ENCODE measurements at regions not wholly inside any gene's neighbourhood (a gene's known extent, or its start where the extent isn't known, plus 50 kb on each side); places are given as distances from the start of the nearest gene placed in this dataset.
"Not testable (repeated sequence)": the region's sequence is repeated elsewhere in the genome, so short reads cannot be mapped to it uniquely, and the experiment has no call there.

- not testable (repeated sequence) for TF ChIP-seq CTCF, POLR2AphosphoS5, POLR2A (IDR thresholded peaks at IDR 0.05)
These were observed 72.9 kb upstream of the GOLGA6L6 start for GRCh38 chr15:20614549-20614948.
